RWPE1 (cell line): ENCODE measurements at regions not wholly inside any gene's neighbourhood (a gene's known extent, or its start where the extent isn't known, plus 50 kb on each side); places are given as distances from the start of the nearest gene placed in this dataset.

Experiments
- CTCF ChIA-PET: fragments of 350-600 bp; sonication (Branson Sonifier 250); formaldehyde crosslinking; extraction: SDS; loops from one replicate; lab custom pipeline; 2021; lab: Yijun Ruan, JAX
- POLR2A ChIA-PET: fragments of 400-600 bp; formaldehyde crosslinking; extraction: SDS; loops from one replicate; lab custom pipeline; 2020; ENCODE audit warnings: antibody characterized with exemption; ENCODE audit not compliant: low non-redundant PET; lab: Yijun Ruan, JAX
- DNase-seq: peaks from one replicate; pipeline ENCODE4 v3.0.0; 2012; ENCODE audit warnings: low spot score
- H3K27ac ChIP-seq: fragments of 450-650 bp; 2 replicates; pipeline ENCODE4 v1.5.1; 2017
- CTCF ChIP-seq: fragments of 450-650 bp; conservative IDR thresholded peaks from 2 replicates; pipeline ENCODE4 v1.5.1; 2017; ENCODE audit warnings: low read depth, mild to moderate bottlenecking

DNA sequence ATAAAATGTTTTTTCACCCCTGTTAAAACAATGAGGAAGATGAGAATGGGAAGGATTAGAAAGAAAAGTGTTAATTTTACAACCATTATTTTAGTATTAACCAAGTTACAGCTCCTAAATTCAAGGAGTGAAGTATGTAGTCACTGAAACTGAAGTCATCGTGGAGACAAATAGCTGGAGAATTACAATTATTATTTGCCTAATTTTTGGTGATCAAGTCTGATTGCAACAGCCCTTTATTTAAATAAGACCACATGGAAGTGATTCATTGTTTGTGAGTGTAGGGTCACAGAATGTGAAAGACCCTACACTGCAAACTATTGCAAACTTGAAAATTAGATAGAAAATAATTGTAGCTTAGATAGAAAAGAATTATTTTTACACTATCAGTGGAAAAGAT lies 292.4 kb downstream of the CENPW start:
- no peak for DNase-seq
- no peak for TF ChIP-seq CTCF
- ChIA-PET POLR2A (no interaction called here), CTCF (interaction anchor here (0.5 kb wide), 1 partner anchor 55 kb away, joined by 4 read pairs; no protein-coding TSS in a partner anchor)
- H3K27ac ChIP-seq = no peak overlapping the region

DNA sequence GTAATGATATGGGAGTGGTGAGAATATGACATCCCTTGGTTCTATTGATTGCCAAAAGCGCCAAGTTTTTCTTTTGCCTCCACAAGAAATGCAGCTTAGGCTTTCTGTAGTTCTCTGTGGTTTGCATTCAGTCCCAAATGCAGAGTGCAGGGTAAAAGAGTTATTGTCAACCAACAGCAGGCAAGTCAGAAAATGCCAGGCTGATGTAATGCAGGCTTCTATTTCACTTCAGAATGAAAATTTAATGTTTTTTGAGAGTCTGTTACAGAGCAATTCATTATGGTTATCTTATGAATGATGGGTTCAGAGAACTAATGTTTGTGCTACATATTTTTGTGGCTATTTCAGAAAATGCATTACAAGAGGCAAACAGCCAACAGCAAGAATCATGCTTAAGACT lies 293.5 kb downstream of the CENPW start:
- H3K27ac ChIP-seq = no peak overlapping the region
- TF ChIP-seq CTCF = no peak
- ChIA-PET POLR2A (no interaction called here), CTCF (no interaction called here)
- DNase-seq = no peak

GRCh38 chr6:126640356-126640755 lies 300.4 kb downstream of the CENPW start:
- POLR2A ChIA-PET = no interaction called here

DNA sequence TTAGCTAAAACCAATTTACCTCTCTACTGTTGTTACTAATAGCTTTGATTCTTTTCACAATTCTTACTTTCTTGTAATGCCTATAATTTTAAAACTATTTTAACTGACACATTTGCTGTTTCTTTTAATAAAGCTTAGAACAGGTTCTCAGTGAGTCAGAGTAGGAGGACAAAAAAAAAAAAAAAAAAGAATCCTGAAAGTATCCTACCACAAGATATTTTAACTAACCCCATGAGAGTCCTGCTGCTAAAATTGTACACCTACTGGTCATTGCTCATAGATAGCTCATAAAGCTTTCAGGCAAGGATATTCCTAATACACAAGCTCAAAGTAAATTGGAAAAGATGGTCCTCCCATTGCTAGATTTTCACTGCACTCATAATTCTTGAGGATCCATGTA lies 301.0 kb downstream of the CENPW start:
- ChIA-PET POLR2A (no interaction called here), CTCF (no interaction called here)

More at GRCh38 chr6:126640356-126640755, 300.4 kb downstream of the CENPW start:
- CTCF ChIA-PET = interaction anchor here (0.6 kb wide), 1 partner anchor 410 kb away, joined by 3 read pairs; no protein-coding TSS in a partner anchor
- TF ChIP-seq CTCF = no peak
- DNase-seq = no peak
- H3K27ac ChIP-seq = no peak overlapping the region

GRCh38 chr6:126641641-126642040 lies 301.7 kb downstream of the CENPW start:
- CTCF ChIA-PET = no interaction called here
- no peak for DNase-seq
- POLR2A ChIA-PET = no interaction called here

More for the DNA sequence above, 301.0 kb downstream of the CENPW start:
- no peak overlapping the region for H3K27ac ChIP-seq
- no peak for TF ChIP-seq CTCF
- DNase-seq = no peak

DNA sequence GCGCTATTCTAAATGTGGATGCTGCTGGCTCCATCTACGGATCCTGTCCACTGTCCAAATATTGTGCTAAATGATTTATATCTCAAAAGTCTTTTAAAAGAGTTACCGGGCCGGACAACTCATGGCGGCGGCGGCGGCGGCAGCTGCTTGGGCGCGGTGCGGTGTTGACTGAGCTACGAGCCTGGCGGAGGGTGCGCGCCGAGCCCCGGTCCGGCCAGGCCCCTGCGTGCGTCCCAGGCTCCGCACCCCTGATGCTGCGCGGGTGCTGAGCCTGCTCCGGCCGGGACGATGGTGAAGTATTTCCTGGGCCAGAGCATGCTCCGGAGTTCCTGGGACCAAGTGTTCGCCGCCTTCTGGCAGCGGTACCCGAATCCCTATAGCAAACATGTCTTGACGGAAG lies 303.4 kb downstream of the CENPW start:
- POLR2A ChIA-PET = no interaction called here

More at GRCh38 chr6:126641641-126642040, 301.7 kb downstream of the CENPW start:
- no peak for TF ChIP-seq CTCF
- H3K27ac ChIP-seq = no peak overlapping the region

More for the DNA sequence above, 303.4 kb downstream of the CENPW start:
- CTCF ChIA-PET = no interaction called here
- H3K27ac ChIP-seq = no peak overlapping the region
- no peak for DNase-seq
- TF ChIP-seq CTCF = no peak
